H9 (cell line): ENCODE measurements at regions not wholly inside any gene's neighbourhood (a gene's known extent, or its start where the extent isn't known, plus 50 kb on each side); places are given as distances from the start of the nearest gene placed in this dataset.

Experiments
- DNase-seq: peaks from one replicate; pipeline ENCODE4 v3.0.0-alpha.2; 2017
- H2AFZ ChIP-seq: one replicate; pipeline ENCODE4 v1.6.1; 2013; ENCODE audit warnings: mild to moderate bottlenecking, low read length, control low read depth, moderate library complexity
- H2AK5ac ChIP-seq: 2 replicates; pipeline ENCODE4 v1.6.1; 2013; ENCODE audit warnings: low read length, control low read depth, mixed read lengths; ENCODE audit not compliant: insufficient read length
- H2BK120ac ChIP-seq: one replicate; pipeline ENCODE4 v1.6.1; 2013; ENCODE audit warnings: low read depth, mild to moderate bottlenecking, low read length, control low read depth, inconsistent platforms; ENCODE audit not compliant: poor library complexity, severe bottlenecking
- H2BK12ac ChIP-seq: 2 replicates; pipeline ENCODE4 v1.6.1; 2013; ENCODE audit warnings: low read length, control low read depth, mixed read lengths, low read depth; ENCODE audit not compliant: insufficient read length
- H2BK15ac ChIP-seq: 2 replicates; pipeline ENCODE4 v1.6.1; 2013; ENCODE audit warnings: low read depth, low read length, control low read depth
- H2BK20ac ChIP-seq: one replicate; pipeline ENCODE4 v1.6.1; 2013; ENCODE audit warnings: low read depth, mild to moderate bottlenecking, low read length, control low read depth, inconsistent platforms; ENCODE audit not compliant: poor library complexity, severe bottlenecking
- H2BK5ac ChIP-seq: 2 replicates; pipeline ENCODE4 v1.6.1; 2013; ENCODE audit warnings: low read length, control low read depth, mixed read lengths; ENCODE audit not compliant: insufficient read length
- H3K14ac ChIP-seq: 2 replicates; pipeline ENCODE4 v1.6.1; 2013; ENCODE audit warnings: low read length, control low read depth; ENCODE audit not compliant: insufficient read depth
- H3K18ac ChIP-seq: 2 replicates; pipeline ENCODE4 v1.6.1; 2013; ENCODE audit warnings: low read depth, mild to moderate bottlenecking, mixed read lengths, low read length, control low read depth; ENCODE audit not compliant: insufficient read length
- H3K23ac ChIP-seq: 2 replicates; pipeline ENCODE4 v1.6.1; 2013; ENCODE audit warnings: low read length, control low read depth, mixed read lengths, low read depth; ENCODE audit not compliant: insufficient read length
- H3K23me2 ChIP-seq: 2 replicates; pipeline ENCODE4 v1.6.1; 2013; ENCODE audit warnings: low read depth, mild to moderate bottlenecking, mixed read lengths, low read length, control low read depth; ENCODE audit not compliant: insufficient read length, poor library complexity, severe bottlenecking
- H3K27ac ChIP-seq: 2 replicates; pipeline ENCODE4 v1.5.1; 2013; ENCODE audit warnings: low read length, control low read depth, mixed read lengths, low read depth; ENCODE audit not compliant: insufficient read length
- H3K27me3 ChIP-seq: 2 replicates; pipeline ENCODE4 v1.6.1; 2013; ENCODE audit warnings: low read length, control low read depth, inconsistent platforms; ENCODE audit not compliant: insufficient read depth
- H3K4ac ChIP-seq: 2 replicates; pipeline ENCODE4 v1.6.1; 2013; ENCODE audit warnings: low read depth, mild to moderate bottlenecking, control low read depth, inconsistent platforms, low read length, moderate library complexity
- H3K4me1 ChIP-seq: 2 replicates; pipeline ENCODE4 v1.6.1; 2013; ENCODE audit warnings: low read length, control low read depth, inconsistent platforms; ENCODE audit not compliant: insufficient read depth
- H3K4me2 ChIP-seq: 2 replicates; pipeline ENCODE4 v1.6.1; 2013; ENCODE audit warnings: low read length, control low read depth, mixed read lengths; ENCODE audit not compliant: insufficient read length, insufficient read depth
- H3K56ac ChIP-seq: 2 replicates; pipeline ENCODE4 v1.6.1; 2013; ENCODE audit warnings: low read depth, mild to moderate bottlenecking, mixed read lengths, low read length, control low read depth; ENCODE audit not compliant: insufficient read length
- H3K79me1 ChIP-seq: 2 replicates; pipeline ENCODE4 v1.6.1; 2013; ENCODE audit warnings: low read depth, mild to moderate bottlenecking, moderate library complexity, low read length, control low read depth, inconsistent platforms; ENCODE audit not compliant: insufficient read depth, poor library complexity, severe bottlenecking
- H3K79me2 ChIP-seq: 2 replicates; pipeline ENCODE4 v1.6.1; 2013; ENCODE audit warnings: low read length, control low read depth, inconsistent platforms; ENCODE audit not compliant: insufficient read depth
- H3K9ac ChIP-seq: 2 replicates; pipeline ENCODE4 v1.6.1; 2013; ENCODE audit warnings: low read length, control low read depth, mixed read lengths; ENCODE audit not compliant: insufficient read length; ENCODE audit errors: extremely low read depth
- H3K9me3 ChIP-seq: one replicate; pipeline ENCODE4 v1.6.1; 2013; ENCODE audit warnings: low read depth, low read length, inconsistent platforms; ENCODE audit not compliant: control insufficient read depth
- H3T11ph ChIP-seq: one replicate; pipeline ENCODE4 v1.6.1; 2013; ENCODE audit warnings: mild to moderate bottlenecking, low read length, control low read depth, inconsistent platforms
- H4K20me1 ChIP-seq: one replicate; pipeline ENCODE4 v1.6.1; 2013; ENCODE audit not compliant: control insufficient read depth, insufficient read length, insufficient read depth
- H4K5ac ChIP-seq: 2 replicates; pipeline ENCODE4 v1.6.1; 2013; ENCODE audit warnings: low read depth, mild to moderate bottlenecking, mixed read lengths, low read length, control low read depth; ENCODE audit not compliant: insufficient read length
- H4K8ac ChIP-seq: replicated peaks from 2 replicates; pipeline ENCODE4 v1.6.1; 2013; ENCODE audit warnings: low read length, control low read depth, mixed read lengths, low read depth; ENCODE audit not compliant: insufficient read length
- H4K91ac ChIP-seq: 2 replicates; pipeline ENCODE4 v1.6.1; 2013; ENCODE audit warnings: low read depth, mild to moderate bottlenecking, moderate library complexity, mixed read lengths, low read length, control low read depth; ENCODE audit not compliant: insufficient read length
- H3K27ac Mint-ChIP-seq, 3 experiments: 2 replicates in 2 of 3; 3 replicates in 1 of 3; pipeline ENCODE4 v1.8.0; 2020 to 2021; ENCODE audit warnings: mixed read lengths in 3 of 3, mild to moderate bottlenecking in 1 of 3, moderate library complexity in 1 of 3
- H3K27me3 Mint-ChIP-seq: 2 replicates; pipeline ENCODE4 v1.8.0; 2021; ENCODE audit warnings: low read depth, mild to moderate bottlenecking, moderate library complexity, mixed read lengths
- H3K36me3 Mint-ChIP-seq, 3 experiments: 2 replicates in 2 of 3; 3 replicates in 1 of 3; pipeline ENCODE4 v1.8.0; 2020 to 2021; ENCODE audit warnings: low read depth in 3 of 3, mixed read lengths in 3 of 3; ENCODE audit not compliant: insufficient read depth in 1 of 3
- H3K4me1 Mint-ChIP-seq, 2 experiments: 2 replicates each; pipeline ENCODE4 v1.8.0; 2020; ENCODE audit warnings: mixed read lengths in 2 of 2
- H3K4me3 Mint-ChIP-seq, 2 experiments: 2 replicates in 1 of 2; 3 replicates in 1 of 2; pipeline ENCODE4 v1.8.0; 2020 to 2021; ENCODE audit warnings: mild to moderate bottlenecking in 2 of 2, mixed read lengths in 2 of 2, moderate library complexity in 1 of 2
- H3K9me3 Mint-ChIP-seq, 2 experiments: 2 replicates in 1 of 2; 3 replicates in 1 of 2; pipeline ENCODE4 v1.8.0; 2020; ENCODE audit warnings: mild to moderate bottlenecking in 2 of 2, mixed read lengths in 2 of 2, moderate library complexity in 1 of 2
- WGBS: extraction: QIAGEN DNeasy Blood & Tissue Kit; methylation state at CpG from one replicate; pipeline ENCODE4 v1.1.7; 2013; ENCODE audit warnings: missing lambda C conversion rate, low lambda C conversion rate, mixed read lengths; ENCODE audit not compliant: insufficient read length; ENCODE audit errors: extremely low coverage; 5-methylcytosine and 5-hydroxymethylcytosine counted together
- TF ChIP-seq, protein P1 (sequence below): fragments of 200-600 bp; sonication (generic); conservative IDR thresholded peaks from 3 replicates; pipeline ENCODE4 v1.8.0; 2021; ENCODE audit warnings: antibody characterized with exemption, mild to moderate bottlenecking

DNA sequence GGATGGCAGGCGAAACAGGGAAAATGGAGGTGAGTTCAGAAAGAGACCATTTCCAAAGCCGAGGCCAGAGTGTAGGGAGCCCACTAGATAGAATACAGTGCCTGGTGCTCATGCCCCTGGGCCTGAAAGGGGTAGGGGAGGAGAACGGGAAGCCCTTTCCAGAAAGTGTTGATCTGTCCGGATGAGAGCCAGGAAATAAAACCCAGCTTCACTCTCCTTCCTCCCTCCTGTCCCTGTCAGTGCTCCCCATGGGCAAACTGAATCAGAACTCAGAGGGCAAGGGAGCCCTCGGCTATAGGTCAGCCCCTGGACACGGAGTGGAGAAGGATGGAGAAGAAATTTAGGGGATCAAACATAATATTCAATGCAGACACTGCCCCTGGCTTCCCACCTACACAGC lies 57.7 kb upstream of the RPL38 start:
- Histone ChIP-seq H3K56ac (no peak overlapping the region), H2BK20ac (no peak overlapping the region), H4K91ac (no peak overlapping the region), H3K14ac (no peak overlapping the region), H3K27ac (no peak overlapping the region), H3K23me2 (no peaks in the 10 kb centered on the region), H3K4ac (no peak overlapping the region), H3K18ac (peak overlapping the region; percentile 21), H3K79me2 (no peaks in the 10 kb centered on the region), H2AFZ (no peak overlapping the region), H2AK5ac (no peak overlapping the region), H4K20me1 (no peaks in the 10 kb centered on the region), H3K9ac (no peak overlapping the region), H2BK5ac (no peak overlapping the region), H2BK12ac (no peak overlapping the region), H3K4me1 (no peaks in the 10 kb centered on the region; the same call in 1 of the 2 replicates), H3T11ph (no peak overlapping the region), H4K8ac (no peak overlapping the region), H3K27me3 (no peaks in the 10 kb centered on the region), H3K79me1 (no peaks in the 10 kb centered on the region), H2BK15ac (no peak overlapping the region), H3K23ac (no peak overlapping the region), H2BK120ac (no peak overlapping the region), H3K9me3 (no peaks in the 10 kb centered on the region), H4K5ac (no peak overlapping the region), H3K4me2 (no peak overlapping the region)
- H3K36me3 Mint-ChIP-seq, result peaks cover 11 to 33% (median 12%) of the 10 kb centered on the region in 3 experiments; a peak in 6 of 7 replicates
- H3K27me3 Mint-ChIP-seq, result peaks cover 2% of the 10 kb centered on the region
- H3K4me3 Mint-ChIP-seq, result no peak overlapping the region
- H3K4me1 Mint-ChIP-seq, result peaks cover 16 to 37% of the 10 kb centered on the region in 2 experiments
- peak; percentile 31 for DNase-seq
- TF ChIP-seq, protein P1, sequence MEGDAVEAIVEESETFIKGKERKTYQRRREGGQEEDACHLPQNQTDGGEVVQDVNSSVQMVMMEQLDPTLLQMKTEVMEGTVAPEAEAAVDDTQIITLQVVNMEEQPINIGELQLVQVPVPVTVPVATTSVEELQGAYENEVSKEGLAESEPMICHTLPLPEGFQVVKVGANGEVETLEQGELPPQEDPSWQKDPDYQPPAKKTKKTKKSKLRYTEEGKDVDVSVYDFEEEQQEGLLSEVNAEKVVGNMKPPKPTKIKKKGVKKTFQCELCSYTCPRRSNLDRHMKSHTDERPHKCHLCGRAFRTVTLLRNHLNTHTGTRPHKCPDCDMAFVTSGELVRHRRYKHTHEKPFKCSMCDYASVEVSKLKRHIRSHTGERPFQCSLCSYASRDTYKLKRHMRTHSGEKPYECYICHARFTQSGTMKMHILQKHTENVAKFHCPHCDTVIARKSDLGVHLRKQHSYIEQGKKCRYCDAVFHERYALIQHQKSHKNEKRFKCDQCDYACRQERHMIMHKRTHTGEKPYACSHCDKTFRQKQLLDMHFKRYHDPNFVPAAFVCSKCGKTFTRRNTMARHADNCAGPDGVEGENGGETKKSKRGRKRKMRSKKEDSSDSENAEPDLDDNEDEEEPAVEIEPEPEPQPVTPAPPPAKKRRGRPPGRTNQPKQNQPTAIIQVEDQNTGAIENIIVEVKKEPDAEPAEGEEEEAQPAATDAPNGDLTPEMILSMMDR, result no peak
- no peak overlapping the region; a peak in 2 of 7 replicates for H3K27ac Mint-ChIP-seq
- no CpG with 5 or more reads among the region's 6 CpGs for WGBS
- H3K9me3 Mint-ChIP-seq, result peaks cover 26 to 28% of the 10 kb centered on the region in 2 experiments
